Midbrain (tissue), 1 donor: ENCODE measurements at regions not wholly inside any gene's neighbourhood (a gene's known extent, or its start where the extent isn't known, plus 50 kb on each side); places are given as distances from the start of the nearest gene placed in this dataset.
A peak's percentile ranks its signal among the peaks of the same experiment; 100 is the strongest.

Source experiments
- DNase-seq: peaks from one replicate; lab custom pipeline; 2025; lab: John Stamatoyannopoulos, UW

- no peak for DNase-seq
Measured at GRCh38 chr3:117404141-117404540, 694.6 kb downstream of the TUSC7 start.

GRCh38 chr3:117404730-117405129 is 695.2 kb downstream of the TUSC7 start:
- no peak for DNase-seq

GRCh38 chr3:117405359-117405758 is 695.8 kb downstream of the TUSC7 start:
- DNase-seq: no peak

GRCh38 chr3:117407317-117407716 is 697.7 kb downstream of the TUSC7 start:
- DNase-seq: no peak

GRCh38 chr3:117408811-117409210 is 699.2 kb downstream of the TUSC7 start:
- DNase-seq: no peak

GRCh38 chr3:117409256-117409655 is 699.7 kb downstream of the TUSC7 start:
- DNase-seq: no peak

- no peak for DNase-seq
Measured at GRCh38 chr3:117409701-117410459, 700.3 kb downstream of the TUSC7 start.

- no peak for DNase-seq
Measured at GRCh38 chr3:117411971-117412370, 702.4 kb downstream of the TUSC7 start.

- DNase-seq: no peak
Measured at GRCh38 chr3:117417411-117417810, 707.8 kb downstream of the TUSC7 start.

- DNase-seq: no peak
Measured at GRCh38 chr3:117427081-117427480, 717.5 kb downstream of the TUSC7 start.

- no peak for DNase-seq
Measured at GRCh38 chr3:117433427-117433826, 723.8 kb downstream of the TUSC7 start.

- no peak for DNase-seq
Measured at GRCh38 chr3:117434661-117435412, 725.3 kb downstream of the TUSC7 start.

GRCh38 chr3:117435506-117435905 is 725.9 kb downstream of the TUSC7 start:
- DNase-seq: no peak

GRCh38 chr3:117439812-117440211 is 730.2 kb downstream of the TUSC7 start:
- peak; percentile 51 for DNase-seq

GRCh38 chr3:117441851-117442250 is 732.3 kb downstream of the TUSC7 start:
- DNase-seq: no peak

GRCh38 chr3:117442566-117442965 is 733.0 kb downstream of the TUSC7 start:
- DNase-seq: no peak

- no peak for DNase-seq
Measured at GRCh38 chr3:117443014-117443413, 733.4 kb downstream of the TUSC7 start.

GRCh38 chr3:117444175-117444574 is 734.6 kb downstream of the TUSC7 start:
- no peak for DNase-seq

- DNase-seq: no peak
Measured at GRCh38 chr3:117447419-117447818, 737.8 kb downstream of the TUSC7 start.

- DNase-seq: no peak
Measured at GRCh38 chr3:117450026-117450425, 740.4 kb downstream of the TUSC7 start.

GRCh38 chr3:117454254-117454653 is 744.7 kb downstream of the TUSC7 start:
- DNase-seq: no peak

- DNase-seq: no peak
Measured at GRCh38 chr3:117454908-117455307, 745.3 kb downstream of the TUSC7 start.

GRCh38 chr3:117455782-117456181 is 746.2 kb downstream of the TUSC7 start:
- DNase-seq: no peak
